Upper lobe of right lung (tissue), 1 donor: ENCODE measurements at regions not wholly inside any gene's neighbourhood (a gene's known extent, or its start where the extent isn't known, plus 50 kb on each side); places are given as distances from the start of the nearest gene placed in this dataset.

Experiments
- ATAC-seq: fragments of 200-7000 bp; cut with Tn5 transposase; one replicate; pipeline ENCODE4 v1.9.1; 2020; ENCODE audit warnings: mild to moderate bottlenecking, moderate library complexity
- DNase-seq: peaks from one replicate; pipeline ENCODE4 v3.0.0-alpha.2; 2020
- H3K27ac ChIP-seq: fragments of 200-600 bp; one replicate; pipeline ENCODE4 v1.8.0; 2022
- H3K27me3 ChIP-seq: fragments of 200-600 bp; one replicate; pipeline ENCODE4 v1.8.0; 2022; ENCODE audit warnings: mild to moderate bottlenecking
- H3K36me3 ChIP-seq: fragments of 200-600 bp; one replicate; pipeline ENCODE4 v1.8.0; 2022
- H3K4me1 ChIP-seq: fragments of 200-600 bp; one replicate; pipeline ENCODE4 v1.8.0; 2022
- H3K4me3 ChIP-seq: fragments of 200-600 bp; one replicate; pipeline ENCODE4 v1.8.0; 2022; ENCODE audit warnings: mild to moderate bottlenecking
- H3K9me3 ChIP-seq: fragments of 200-600 bp; one replicate; pipeline ENCODE4 v1.8.0; 2022
- CTCF ChIP-seq: fragments of 200-600 bp; IDR thresholded peaks from one replicate; pipeline ENCODE4 v1.8.0; 2022; ENCODE audit warnings: antibody characterized with exemption
- intact Hi-C: fragments of 100-400 bp; cut with DNase I; formaldehyde crosslinking; loops from one replicate; pipeline ENCODE4 v1.11.0; 2022
- donor health status: DM: no; HTN: yes; CAD: no; lungs with severe emphysema.

- DNase-seq (no peak), ATAC-seq (no peak)
- Histone ChIP-seq H3K36me3 (no peaks in the 10 kb centered on the region), H3K9me3 (no peaks in the 10 kb centered on the region), H3K27me3 (no peaks in the 10 kb centered on the region), H3K27ac (no peak overlapping the region), H3K4me1 (no peaks in the 10 kb centered on the region), H3K4me3 (no peak overlapping the region)
- no peak for TF ChIP-seq CTCF
- intact Hi-C loops, result no loop called here
Measured at GRCh38 chr13:20331419-20331818, 99.3 kb upstream of the GJB6 start.

GRCh38 chr13:20326809-20327208, 94.7 kb upstream of the GJB6 start:
- no peak overlapping the region for H3K27ac ChIP-seq
- intact Hi-C loops, result no loop called here
- no peak for TF ChIP-seq CTCF
- ATAC-seq, result no peak
- no peaks in the 10 kb centered on the region for H3K36me3 ChIP-seq
- no peak overlapping the region for H3K4me3 ChIP-seq
- no peaks in the 10 kb centered on the region for H3K27me3 ChIP-seq
- DNase-seq, result no peak
- peaks cover 6% of the 10 kb centered on the region for H3K9me3 ChIP-seq
- no peaks in the 10 kb centered on the region for H3K4me1 ChIP-seq

GRCh38 chr13:20326276-20326675, 94.2 kb upstream of the GJB6 start:
- Histone ChIP-seq H3K4me3 (no peak overlapping the region), H3K27ac (no peak overlapping the region), H3K4me1 (no peaks in the 10 kb centered on the region), H3K36me3 (no peaks in the 10 kb centered on the region), H3K9me3 (peaks cover 6% of the 10 kb centered on the region), H3K27me3 (no peaks in the 10 kb centered on the region)
- no peak for TF ChIP-seq CTCF
- ATAC-seq (no peak), DNase-seq (no peak)
- intact Hi-C loops, result no loop called here

GRCh38 chr13:20320885-20321284, 88.8 kb upstream of the GJB6 start:
- DNase-seq (no peak), ATAC-seq (no peak)
- no peak overlapping the region for H3K4me3 ChIP-seq
- no peak overlapping the region for H3K27ac ChIP-seq
- peaks cover 6% of the 10 kb centered on the region for H3K9me3 ChIP-seq
- no peak for TF ChIP-seq CTCF
- H3K36me3 ChIP-seq, result no peaks in the 10 kb centered on the region
- intact Hi-C loops, result no loop called here
- no peaks in the 10 kb centered on the region for H3K27me3 ChIP-seq
- no peaks in the 10 kb centered on the region for H3K4me1 ChIP-seq

GRCh38 chr13:20313896-20314295, 81.8 kb upstream of the GJB6 start:
- TF ChIP-seq CTCF, result no peak
- DNase-seq, result no peak
- intact Hi-C loops, result no loop called here
- no peak for ATAC-seq
- Histone ChIP-seq H3K36me3 (no peaks in the 10 kb centered on the region), H3K4me3 (no peak overlapping the region), H3K9me3 (no peaks in the 10 kb centered on the region), H3K4me1 (no peaks in the 10 kb centered on the region), H3K27ac (no peak overlapping the region), H3K27me3 (no peaks in the 10 kb centered on the region)

GRCh38 chr13:20312292-20312691, 80.2 kb upstream of the GJB6 start:
- TF ChIP-seq CTCF, result no peak
- Histone ChIP-seq H3K4me1 (no peaks in the 10 kb centered on the region), H3K36me3 (no peaks in the 10 kb centered on the region), H3K27me3 (no peaks in the 10 kb centered on the region), H3K9me3 (peaks cover 4% of the 10 kb centered on the region), H3K4me3 (no peak overlapping the region), H3K27ac (no peak overlapping the region)
- DNase-seq (no peak), ATAC-seq (no peak)
- intact Hi-C loops, result no loop called here
